ENCODE measurements at regions not wholly inside any gene's neighbourhood (a gene's known extent, or its start where the extent isn't known, plus 50 kb on each side); places are given as distances from the start of the nearest gene placed in this dataset.

- H3K27ac Mint-ChIP-seq, result no peak overlapping the region
- no peak overlapping the region for H3K4me2 ChIP-seq (replicated peaks; ENCODE audit: low read depth, low read length, poor library complexity, severe bottlenecking)
- H3K9me3 Mint-ChIP-seq (ENCODE audit: insufficient read depth), result no peaks in the 10 kb centered on the region
- H3K4me1 Mint-ChIP-seq, result no peaks in the 10 kb centered on the region
- WGBS (ENCODE audit: insufficient coverage), result 100% methylated on average over 1 of the region's 3 CpGs
- no peaks in the 10 kb centered on the region for H3K27me3 ChIP-seq (replicated peaks in 1 of 4; ENCODE audit: control extremely low read depth in 1 of 4, control insufficient read depth in 3 of 4, insufficient read depth in 4 of 4, low read length in 3 of 4)
- no peak for DNase-seq
- no peak overlapping the region for H3K27ac ChIP-seq (ENCODE audit: low read length in 2 of 2)
- H2AFZ ChIP-seq (ENCODE audit: insufficient read depth, low read depth, low read length, poor library complexity, severe bottlenecking), result no peak overlapping the region
- peaks cover 25% of the 10 kb centered on the region for H3K27me3 Mint-ChIP-seq
- H3K9ac ChIP-seq (ENCODE audit: low read length), result no peak overlapping the region
- ATAC-seq (ENCODE audit: low read depth), result no peak
- intact Hi-C loops (cut with micrococcal nuclease), result loop anchor here (10.0 kb wide), 1 partner anchor 58 kb away; no protein-coding TSS in a partner anchor
- H3K79me2 ChIP-seq (ENCODE audit: control insufficient read depth, insufficient read depth, low read length), result no peaks in the 10 kb centered on the region
- H3K4me3 Mint-ChIP-seq, result no peak overlapping the region
- H3K4me1 ChIP-seq (ENCODE audit: control insufficient read depth in 2 of 2, insufficient read depth in 2 of 2, low read length in 2 of 2), result no peaks in the 10 kb centered on the region
- H3K4me3 ChIP-seq (ENCODE audit: control extremely low read depth in 1 of 5, extremely low read depth in 1 of 5, insufficient read depth in 1 of 5, low read depth in 2 of 5, low read length in 4 of 5), result no peak overlapping the region
- ChIA-PET POLR2A (no interaction called here), CTCF (no interaction called here)
- TF ChIP-seq, protein P1, sequence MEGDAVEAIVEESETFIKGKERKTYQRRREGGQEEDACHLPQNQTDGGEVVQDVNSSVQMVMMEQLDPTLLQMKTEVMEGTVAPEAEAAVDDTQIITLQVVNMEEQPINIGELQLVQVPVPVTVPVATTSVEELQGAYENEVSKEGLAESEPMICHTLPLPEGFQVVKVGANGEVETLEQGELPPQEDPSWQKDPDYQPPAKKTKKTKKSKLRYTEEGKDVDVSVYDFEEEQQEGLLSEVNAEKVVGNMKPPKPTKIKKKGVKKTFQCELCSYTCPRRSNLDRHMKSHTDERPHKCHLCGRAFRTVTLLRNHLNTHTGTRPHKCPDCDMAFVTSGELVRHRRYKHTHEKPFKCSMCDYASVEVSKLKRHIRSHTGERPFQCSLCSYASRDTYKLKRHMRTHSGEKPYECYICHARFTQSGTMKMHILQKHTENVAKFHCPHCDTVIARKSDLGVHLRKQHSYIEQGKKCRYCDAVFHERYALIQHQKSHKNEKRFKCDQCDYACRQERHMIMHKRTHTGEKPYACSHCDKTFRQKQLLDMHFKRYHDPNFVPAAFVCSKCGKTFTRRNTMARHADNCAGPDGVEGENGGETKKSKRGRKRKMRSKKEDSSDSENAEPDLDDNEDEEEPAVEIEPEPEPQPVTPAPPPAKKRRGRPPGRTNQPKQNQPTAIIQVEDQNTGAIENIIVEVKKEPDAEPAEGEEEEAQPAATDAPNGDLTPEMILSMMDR (IDR thresholded peaks at IDR 0.05), result no peak
- no peak for TF ChIP-seq EZH2 (IDR thresholded peaks at IDR 0.05; ENCODE audit: borderline replicate concordance, insufficient read depth, low read depth, low read length, poor library complexity, severe bottlenecking)
- no peaks in the 10 kb centered on the region for H3K9me3 ChIP-seq (ENCODE audit: control extremely low read depth in 1 of 3, control insufficient read depth in 2 of 3, insufficient read depth in 1 of 3, low read length in 2 of 3)
- H3K36me3 ChIP-seq (replicated peaks in 1 of 2; ENCODE audit: control extremely low read depth in 1 of 2, control insufficient read depth in 1 of 2, extremely low read depth in 1 of 2, insufficient read depth in 2 of 2, low read length in 1 of 2), result no peaks in the 10 kb centered on the region
- no peaks in the 10 kb centered on the region for H4K20me1 ChIP-seq (ENCODE audit: control insufficient read depth, insufficient read depth, low read length, poor library complexity, severe bottlenecking)
Measured at GRCh38 chr9:3742586-3742985, 216.8 kb upstream of the RFX3 start.

GRCh38 chr9:3741729-3742128, 215.9 kb upstream of the RFX3 start:
- Histone ChIP-seq H3K4me2 (replicated peaks; ENCODE audit: low read depth, low read length, poor library complexity, severe bottlenecking) (no peak overlapping the region), H3K9me3 (ENCODE audit: control extremely low read depth in 1 of 3, control insufficient read depth in 2 of 3, insufficient read depth in 1 of 3, low read length in 2 of 3) (no peaks in the 10 kb centered on the region), H3K4me1 (ENCODE audit: control insufficient read depth in 2 of 2, insufficient read depth in 2 of 2, low read length in 2 of 2) (no peaks in the 10 kb centered on the region), H4K20me1 (ENCODE audit: control insufficient read depth, insufficient read depth, low read length, poor library complexity, severe bottlenecking) (no peaks in the 10 kb centered on the region), H2AFZ (ENCODE audit: insufficient read depth, low read depth, low read length, poor library complexity, severe bottlenecking) (no peak overlapping the region), H3K9ac (ENCODE audit: low read length) (no peak overlapping the region), H3K27ac (ENCODE audit: low read length in 2 of 2) (no peak overlapping the region), H3K4me3 (ENCODE audit: control extremely low read depth in 1 of 5, extremely low read depth in 1 of 5, insufficient read depth in 1 of 5, low read depth in 2 of 5, low read length in 4 of 5) (no peak overlapping the region), H3K27me3 (replicated peaks in 1 of 4; ENCODE audit: control extremely low read depth in 1 of 4, control insufficient read depth in 3 of 4, insufficient read depth in 4 of 4, low read length in 3 of 4) (no peaks in the 10 kb centered on the region), H3K36me3 (replicated peaks in 1 of 2; ENCODE audit: control extremely low read depth in 1 of 2, control insufficient read depth in 1 of 2, extremely low read depth in 1 of 2, insufficient read depth in 2 of 2, low read length in 1 of 2) (no peaks in the 10 kb centered on the region), H3K79me2 (ENCODE audit: control insufficient read depth, insufficient read depth, low read length) (no peaks in the 10 kb centered on the region)
- no peak for DNase-seq
- WGBS (ENCODE audit: insufficient coverage), result no CpG with 5 or more reads among the region's 3 CpGs
- H3K4me1 Mint-ChIP-seq, result no peaks in the 10 kb centered on the region
- H3K9me3 Mint-ChIP-seq (ENCODE audit: insufficient read depth), result no peaks in the 10 kb centered on the region
- intact Hi-C loops (cut with micrococcal nuclease), result loop anchor here (10.0 kb wide), 1 partner anchor 57 kb away; no protein-coding TSS in a partner anchor
- ChIA-PET CTCF (no interaction called here), POLR2A (no interaction called here)
- peaks cover 27% of the 10 kb centered on the region for H3K27me3 Mint-ChIP-seq
- TF ChIP-seq, protein P1 (IDR thresholded peaks at IDR 0.05), result no peak
- TF ChIP-seq EZH2 (IDR thresholded peaks at IDR 0.05; ENCODE audit: borderline replicate concordance, insufficient read depth, low read depth, low read length, poor library complexity, severe bottlenecking), result no peak
- no peak overlapping the region for H3K4me3 Mint-ChIP-seq
- H3K27ac Mint-ChIP-seq, result no peak overlapping the region
- no peak for ATAC-seq (ENCODE audit: low read depth)

Data from B cell (primary cell).